ENCODE measurements at regions not wholly inside any gene's neighbourhood (a gene's known extent, or its start where the extent isn't known, plus 50 kb on each side); places are given as distances from the start of the nearest gene placed in this dataset.

DNA sequence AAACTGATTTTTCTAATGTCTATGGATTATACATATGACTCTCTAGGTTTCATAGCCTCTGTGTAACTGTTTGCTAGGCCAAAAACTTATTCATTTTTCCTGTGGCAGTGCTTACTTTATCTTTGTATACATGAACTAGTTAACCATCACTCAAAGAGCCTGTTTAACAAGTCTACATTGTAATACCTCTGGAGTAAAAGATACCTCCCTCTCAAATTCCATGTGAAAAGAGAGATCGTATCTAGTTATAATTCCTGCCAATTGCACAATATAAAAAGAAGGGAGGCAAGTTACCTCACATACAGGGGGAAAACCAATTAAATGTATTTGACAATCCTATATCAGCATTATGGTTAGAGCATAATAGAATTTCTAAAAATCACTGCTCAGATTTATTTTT is 271.9 kb upstream of the ST8SIA4 start:
- Histone ChIP-seq H3K4me3 (ENCODE audit: low read depth, low read length) (no peak overlapping the region), H3K27me3 (ENCODE audit: control insufficient read depth, insufficient read depth, low read length) (no peaks in the 10 kb centered on the region), H3K9me3 (ENCODE audit: control insufficient read depth in 2 of 2, low read length in 2 of 2) (peaks cover 0 to 5% of the 10 kb centered on the region in 2 experiments), H3K4me1 (ENCODE audit: control insufficient read depth, insufficient read depth, low read length, poor library complexity, severe bottlenecking) (no peaks in the 10 kb centered on the region), H3K36me3 (ENCODE audit: control insufficient read depth, insufficient read depth, low read length) (no peaks in the 10 kb centered on the region), H3K27ac (ENCODE audit: insufficient read depth, low read length, poor library complexity, severe bottlenecking) (no peak overlapping the region)
- Mint-ChIP-seq H3K27me3 (no peaks in the 10 kb centered on the region), H3K4me3 (no peak overlapping the region), H3K9me3 (peaks cover 0 to 9% (median 1%) of the 10 kb centered on the region in 7 donors), H3K27ac (no peak overlapping the region), H3K4me1 (no peaks in the 10 kb centered on the region), H3K36me3 (no peaks in the 10 kb centered on the region)
- ATAC-seq (ENCODE audit: low read depth in 2 of 2) (no peak), DNase-seq (no peak)

DNA sequence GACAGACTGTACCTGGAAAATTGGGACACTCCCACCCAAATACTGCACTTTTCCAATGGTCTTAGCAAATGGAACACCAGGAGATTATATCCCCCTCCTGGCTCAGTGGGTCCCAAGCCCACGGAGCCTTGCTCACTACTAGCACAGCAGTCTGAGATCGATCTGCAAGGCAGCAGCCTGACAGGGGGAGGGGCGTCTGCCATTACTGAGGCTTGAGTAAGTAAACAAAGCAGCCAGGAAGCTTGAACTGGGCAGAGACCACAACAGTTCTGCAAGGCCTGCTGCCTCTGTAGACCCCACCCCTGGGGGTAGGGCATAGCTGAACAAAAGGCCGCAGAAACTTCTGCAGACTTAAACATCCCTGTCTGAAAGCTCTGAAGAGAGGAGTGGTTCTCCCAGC is 260.0 kb upstream of the ST8SIA4 start:
- H3K9me3 Mint-ChIP-seq, result peaks cover 0 to 10% (median 1%) of the 10 kb centered on the region in 7 donors
- no peaks in the 10 kb centered on the region for H3K4me1 ChIP-seq (ENCODE audit: control insufficient read depth, insufficient read depth, low read length, poor library complexity, severe bottlenecking)
- H3K36me3 ChIP-seq (ENCODE audit: control insufficient read depth, insufficient read depth, low read length), result no peaks in the 10 kb centered on the region
- no peaks in the 10 kb centered on the region for H3K4me1 Mint-ChIP-seq
- H3K4me3 Mint-ChIP-seq, result no peak overlapping the region
- no peaks in the 10 kb centered on the region for H3K9me3 ChIP-seq (ENCODE audit: control insufficient read depth in 2 of 2, low read length in 2 of 2)
- H3K27ac ChIP-seq (ENCODE audit: insufficient read depth, low read length, poor library complexity, severe bottlenecking), result no peak overlapping the region
- no peak overlapping the region for H3K27ac Mint-ChIP-seq
- H3K27me3 Mint-ChIP-seq, result no peaks in the 10 kb centered on the region
- DNase-seq (no peak), ATAC-seq (ENCODE audit: low read depth in 2 of 2) (no peak)
- no peaks in the 10 kb centered on the region for H3K27me3 ChIP-seq (ENCODE audit: control insufficient read depth, insufficient read depth, low read length)
- no peak overlapping the region for H3K4me3 ChIP-seq (ENCODE audit: low read depth, low read length)
- no peaks in the 10 kb centered on the region for H3K36me3 Mint-ChIP-seq

DNA sequence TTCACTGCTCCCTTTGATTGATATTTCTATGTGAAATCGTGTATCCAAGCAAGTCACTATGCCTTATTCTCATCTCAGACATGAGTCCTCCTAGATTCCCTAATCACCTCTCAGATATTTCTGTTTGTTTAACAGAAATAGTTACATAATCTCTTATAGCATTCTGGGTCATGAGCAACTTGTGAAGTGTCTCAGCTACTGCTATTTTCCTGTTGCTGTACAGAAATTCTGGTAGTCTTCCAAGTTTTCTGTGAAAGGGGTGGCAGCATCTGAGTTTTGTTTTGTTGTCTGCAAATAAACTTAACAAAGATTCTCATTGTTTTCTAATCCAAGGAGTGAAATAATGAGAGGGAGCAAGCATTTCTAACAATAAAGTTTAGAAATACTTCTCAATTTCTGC is 256.9 kb upstream of the ST8SIA4 start:
- H3K36me3 Mint-ChIP-seq, result peaks cover 4% of the 10 kb centered on the region
- no peaks in the 10 kb centered on the region for H3K27me3 Mint-ChIP-seq
- no peak for DNase-seq
- H3K27ac Mint-ChIP-seq, result no peak overlapping the region
- Histone ChIP-seq H3K27me3 (ENCODE audit: control insufficient read depth, insufficient read depth, low read length) (no peaks in the 10 kb centered on the region), H3K4me3 (ENCODE audit: low read depth, low read length) (no peak overlapping the region), H3K36me3 (ENCODE audit: control insufficient read depth, insufficient read depth, low read length) (no peaks in the 10 kb centered on the region), H3K9me3 (ENCODE audit: control insufficient read depth in 2 of 2, low read length in 2 of 2) (no peaks in the 10 kb centered on the region), H3K4me1 (ENCODE audit: control insufficient read depth, insufficient read depth, low read length, poor library complexity, severe bottlenecking) (no peaks in the 10 kb centered on the region), H3K27ac (ENCODE audit: insufficient read depth, low read length, poor library complexity, severe bottlenecking) (no peak overlapping the region)
- no peaks in the 10 kb centered on the region for H3K4me1 Mint-ChIP-seq
- no peak for ATAC-seq (ENCODE audit: low read depth in 2 of 2)
- peaks cover 0 to 7% (median 2%) of the 10 kb centered on the region in 7 donors for H3K9me3 Mint-ChIP-seq
- no peak overlapping the region for H3K4me3 Mint-ChIP-seq

DNA sequence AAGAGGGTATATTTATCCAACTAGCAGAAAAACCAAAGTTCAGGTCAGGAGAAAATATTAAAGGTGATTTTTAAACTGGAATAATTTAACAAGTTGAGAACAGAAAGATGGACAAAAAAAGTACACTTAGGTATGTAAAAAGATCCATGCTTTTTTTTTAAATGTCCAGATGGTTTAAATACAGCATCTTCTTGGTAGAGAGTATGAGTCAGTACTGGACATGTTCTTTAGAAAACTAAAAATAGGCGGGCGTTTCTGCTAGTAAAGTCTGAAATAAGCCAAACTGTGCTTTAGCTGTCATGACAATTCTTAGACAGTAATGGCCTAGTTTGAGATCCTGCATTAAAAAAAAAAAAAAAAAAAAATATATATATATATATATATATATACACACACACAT is 255.9 kb upstream of the ST8SIA4 start:
- DNase-seq, result no peak
- H3K27ac Mint-ChIP-seq, result no peak overlapping the region
- no peak for ATAC-seq (ENCODE audit: low read depth in 2 of 2)
- Histone ChIP-seq H3K4me1 (ENCODE audit: control insufficient read depth, insufficient read depth, low read length, poor library complexity, severe bottlenecking) (no peaks in the 10 kb centered on the region), H3K9me3 (ENCODE audit: control insufficient read depth in 2 of 2, low read length in 2 of 2) (no peaks in the 10 kb centered on the region), H3K27me3 (ENCODE audit: control insufficient read depth, insufficient read depth, low read length) (no peaks in the 10 kb centered on the region), H3K27ac (ENCODE audit: insufficient read depth, low read length, poor library complexity, severe bottlenecking) (no peak overlapping the region), H3K4me3 (ENCODE audit: low read depth, low read length) (no peak overlapping the region), H3K36me3 (ENCODE audit: control insufficient read depth, insufficient read depth, low read length) (no peaks in the 10 kb centered on the region)
- H3K9me3 Mint-ChIP-seq, result peaks cover 0 to 4% (median under 1%) of the 10 kb centered on the region in 7 donors
- H3K4me3 Mint-ChIP-seq, result no peak overlapping the region
- H3K27me3 Mint-ChIP-seq, result no peaks in the 10 kb centered on the region
- H3K36me3 Mint-ChIP-seq, result peaks cover 4% of the 10 kb centered on the region
- H3K4me1 Mint-ChIP-seq, result no peaks in the 10 kb centered on the region

DNA sequence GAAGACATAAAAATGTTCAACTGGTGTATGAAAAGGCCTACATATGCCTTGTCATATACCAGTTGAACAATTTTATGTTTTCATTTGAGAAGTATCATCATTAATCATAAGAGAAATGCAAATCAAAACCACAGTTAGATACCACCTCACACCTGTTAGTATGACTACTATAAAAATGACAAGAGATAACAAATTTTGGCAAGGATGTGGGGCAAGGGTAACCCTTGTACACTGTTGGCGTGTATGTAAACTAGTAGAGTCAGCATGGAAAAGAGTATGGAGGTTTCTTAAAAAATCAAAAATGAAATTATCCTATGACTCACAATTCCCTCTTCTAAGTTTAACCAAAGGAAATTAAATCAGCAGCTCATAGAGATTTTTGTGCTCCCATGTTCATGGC is 250.4 kb upstream of the ST8SIA4 start:
- DNase-seq (no peak), ATAC-seq (ENCODE audit: low read depth in 2 of 2) (no peak)
- no peak overlapping the region for H3K27ac ChIP-seq (ENCODE audit: insufficient read depth, low read length, poor library complexity, severe bottlenecking)
- peaks cover 2% of the 10 kb centered on the region for H3K27me3 ChIP-seq (ENCODE audit: control insufficient read depth, insufficient read depth, low read length)
- H3K9me3 Mint-ChIP-seq, result peaks cover 0 to 4% (median 0%) of the 10 kb centered on the region in 7 donors
- no peaks in the 10 kb centered on the region for H3K4me1 ChIP-seq (ENCODE audit: control insufficient read depth, insufficient read depth, low read length, poor library complexity, severe bottlenecking)
- no peak overlapping the region for H3K4me3 ChIP-seq (ENCODE audit: low read depth, low read length)
- H3K36me3 Mint-ChIP-seq, result peaks cover 4% of the 10 kb centered on the region
- no peaks in the 10 kb centered on the region for H3K4me1 Mint-ChIP-seq
- no peaks in the 10 kb centered on the region for H3K9me3 ChIP-seq (ENCODE audit: control insufficient read depth in 2 of 2, low read length in 2 of 2)
- no peak overlapping the region for H3K4me3 Mint-ChIP-seq
- H3K27me3 Mint-ChIP-seq, result no peaks in the 10 kb centered on the region
- no peak overlapping the region for H3K27ac Mint-ChIP-seq
- H3K36me3 ChIP-seq (ENCODE audit: control insufficient read depth, insufficient read depth, low read length), result no peaks in the 10 kb centered on the region

GRCh38 chr5:101143526-101143925 is 240.4 kb upstream of the ST8SIA4 start:
- H3K9me3 Mint-ChIP-seq, result peaks cover 0 to 9% (median 2%) of the 10 kb centered on the region in 7 donors
- H3K4me1 Mint-ChIP-seq, result no peaks in the 10 kb centered on the region
- no peaks in the 10 kb centered on the region for H3K27me3 Mint-ChIP-seq
- H3K27me3 ChIP-seq (ENCODE audit: control insufficient read depth, insufficient read depth, low read length), result no peaks in the 10 kb centered on the region
- DNase-seq (no peak), ATAC-seq (ENCODE audit: low read depth in 2 of 2) (no peak)
- no peaks in the 10 kb centered on the region for H3K36me3 Mint-ChIP-seq
- no peak overlapping the region for H3K27ac ChIP-seq (ENCODE audit: insufficient read depth, low read length, poor library complexity, severe bottlenecking)
- no peaks in the 10 kb centered on the region for H3K4me1 ChIP-seq (ENCODE audit: control insufficient read depth, insufficient read depth, low read length, poor library complexity, severe bottlenecking)
- no peaks in the 10 kb centered on the region for H3K36me3 ChIP-seq (ENCODE audit: control insufficient read depth, insufficient read depth, low read length)
- no peak overlapping the region for H3K4me3 ChIP-seq (ENCODE audit: low read depth, low read length)
- H3K9me3 ChIP-seq (ENCODE audit: control insufficient read depth in 2 of 2, low read length in 2 of 2), result no peaks in the 10 kb centered on the region
- no peak overlapping the region for H3K4me3 Mint-ChIP-seq
- no peak overlapping the region for H3K27ac Mint-ChIP-seq

- no peaks in the 10 kb centered on the region for H3K36me3 ChIP-seq (ENCODE audit: control insufficient read depth, insufficient read depth, low read length)
- no peak overlapping the region for H3K27ac Mint-ChIP-seq
- no peaks in the 10 kb centered on the region for H3K27me3 Mint-ChIP-seq
- no peaks in the 10 kb centered on the region for H3K4me1 ChIP-seq (ENCODE audit: control insufficient read depth, insufficient read depth, low read length, poor library complexity, severe bottlenecking)
- H3K27ac ChIP-seq (ENCODE audit: insufficient read depth, low read length, poor library complexity, severe bottlenecking), result no peak overlapping the region
- H3K4me3 ChIP-seq (ENCODE audit: low read depth, low read length), result no peak overlapping the region
- H3K4me1 Mint-ChIP-seq, result no peaks in the 10 kb centered on the region
- no peaks in the 10 kb centered on the region for H3K9me3 ChIP-seq (ENCODE audit: control insufficient read depth in 2 of 2, low read length in 2 of 2)
- peaks cover 0 to 9% (median 2%) of the 10 kb centered on the region in 7 donors for H3K9me3 Mint-ChIP-seq
- no peaks in the 10 kb centered on the region for H3K27me3 ChIP-seq (ENCODE audit: control insufficient read depth, insufficient read depth, low read length)
- H3K36me3 Mint-ChIP-seq, result no peaks in the 10 kb centered on the region
- DNase-seq (no peak), ATAC-seq (ENCODE audit: low read depth in 2 of 2) (no peak)
- H3K4me3 Mint-ChIP-seq, result no peak overlapping the region
These were observed 239.0 kb upstream of the ST8SIA4 start for GRCh38 chr5:101142102-101142501.

DNA sequence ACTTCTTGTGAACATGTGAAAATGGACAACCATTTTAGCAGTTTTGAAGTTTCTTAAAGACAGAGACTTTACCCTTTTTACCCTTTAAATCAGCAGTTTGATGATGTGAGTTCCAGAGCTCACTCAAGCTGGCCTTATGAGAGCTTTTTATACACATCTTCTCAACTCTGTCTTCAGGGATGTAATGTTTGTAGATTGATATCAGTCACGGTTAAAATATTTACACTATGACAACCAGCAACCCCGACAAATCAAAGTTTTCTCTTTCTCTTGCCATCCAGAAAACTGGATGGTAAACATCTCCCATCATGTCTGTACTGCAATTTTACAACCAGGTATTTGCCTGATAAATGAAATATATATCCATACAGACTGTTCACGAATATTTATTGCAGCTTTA is 233.4 kb upstream of the ST8SIA4 start:
- Histone ChIP-seq H3K4me3 (ENCODE audit: low read depth, low read length) (no peak overlapping the region), H3K27ac (ENCODE audit: insufficient read depth, low read length, poor library complexity, severe bottlenecking) (no peak overlapping the region), H3K36me3 (ENCODE audit: control insufficient read depth, insufficient read depth, low read length) (no peaks in the 10 kb centered on the region), H3K9me3 (ENCODE audit: control insufficient read depth in 2 of 2, low read length in 2 of 2) (no peaks in the 10 kb centered on the region), H3K4me1 (ENCODE audit: control insufficient read depth, insufficient read depth, low read length, poor library complexity, severe bottlenecking) (no peaks in the 10 kb centered on the region), H3K27me3 (ENCODE audit: control insufficient read depth, insufficient read depth, low read length) (no peaks in the 10 kb centered on the region)
- Mint-ChIP-seq H3K36me3 (no peaks in the 10 kb centered on the region), H3K27me3 (peaks cover 6% of the 10 kb centered on the region), H3K4me1 (no peaks in the 10 kb centered on the region), H3K27ac (no peak overlapping the region), H3K4me3 (no peak overlapping the region), H3K9me3 (peaks cover 0 to 7% (median 1%) of the 10 kb centered on the region in 7 donors)
- DNase-seq (no peak), ATAC-seq (ENCODE audit: low read depth in 2 of 2) (no peak)
